GM19025 (cell line): ENCODE measurements at regions not wholly inside any gene's neighbourhood (a gene's known extent, or its start where the extent isn't known, plus 50 kb on each side); places are given as distances from the start of the nearest gene placed in this dataset.

Experiments used
- ATAC-seq: cut with Tn5 transposase; IDR thresholded peaks from one replicate; pipeline ENCODE4 v1.9.1; 2021; ENCODE audit warnings: mild to moderate bottlenecking, low read depth, moderate library complexity; ENCODE audit not compliant: unreplicated experiment

- no peak for ATAC-seq
Observed at GRCh38 chr5:20608567-20608966, 620.6 kb upstream of the CDH18 start.

DNA sequence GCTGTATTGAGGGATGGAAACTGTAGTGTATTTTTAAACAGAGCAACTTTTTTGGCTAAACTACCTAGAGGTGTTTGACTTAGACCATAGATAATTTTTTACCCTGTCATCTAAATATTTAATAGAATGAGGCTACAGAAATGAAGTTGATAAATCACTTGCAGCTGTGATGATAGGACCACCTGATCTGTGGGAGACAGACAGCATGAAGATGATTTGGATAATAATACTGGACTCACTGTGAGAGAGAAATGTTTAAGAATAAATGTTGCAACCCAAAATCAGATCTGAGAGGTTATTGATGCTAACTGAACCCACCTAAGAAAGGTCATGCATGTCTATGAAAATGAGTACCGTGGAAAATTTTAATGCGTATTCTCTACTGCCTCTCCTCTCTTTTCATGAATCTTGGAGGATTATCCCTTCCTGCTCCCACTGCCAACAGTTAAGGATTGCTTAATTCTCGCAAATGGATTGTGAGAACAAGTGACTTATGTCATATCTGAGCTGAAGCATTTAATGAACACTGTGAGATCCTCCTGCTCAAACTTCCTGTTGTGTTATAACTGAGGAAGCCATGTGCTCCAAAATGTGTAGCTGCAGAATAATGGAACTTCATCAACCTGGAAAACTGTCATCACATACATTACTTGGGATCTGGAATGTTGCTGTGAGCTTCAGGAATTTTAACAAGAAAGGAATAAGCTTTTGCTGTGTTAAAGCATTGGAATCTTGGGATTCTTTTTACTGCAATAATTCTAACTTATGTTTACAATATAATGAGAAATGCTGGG is 617.9 kb upstream of the CDH18 start:
- ATAC-seq, result no peak

GRCh38 chr5:20604992-20605391 is 617.0 kb upstream of the CDH18 start:
- no peak for ATAC-seq

GRCh38 chr5:20601678-20602100 is 613.7 kb upstream of the CDH18 start:
- ATAC-seq, result no peak

DNA sequence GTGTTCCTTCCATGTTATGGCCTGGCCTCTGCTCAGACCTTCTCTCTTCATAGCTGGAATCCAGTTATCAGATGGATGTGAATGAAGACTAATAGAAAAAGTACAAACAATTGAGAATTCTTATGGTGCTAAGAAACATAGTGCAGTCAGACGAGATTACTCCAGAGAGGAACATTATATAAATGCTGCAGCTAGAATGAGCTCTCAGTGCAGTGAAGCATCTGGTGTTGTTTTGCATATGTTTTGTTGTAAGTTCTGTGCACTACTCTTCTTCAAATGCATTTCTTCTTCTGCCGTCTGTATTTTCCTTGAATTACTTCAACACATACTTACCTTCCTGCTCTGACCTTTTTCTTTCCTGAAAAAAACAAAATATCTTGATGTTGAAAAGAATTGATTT is 602.4 kb upstream of the CDH18 start:
- no peak for ATAC-seq

- no peak for ATAC-seq
Observed at GRCh38 chr5:20575571-20575970, 587.6 kb upstream of the CDH18 start.

DNA sequence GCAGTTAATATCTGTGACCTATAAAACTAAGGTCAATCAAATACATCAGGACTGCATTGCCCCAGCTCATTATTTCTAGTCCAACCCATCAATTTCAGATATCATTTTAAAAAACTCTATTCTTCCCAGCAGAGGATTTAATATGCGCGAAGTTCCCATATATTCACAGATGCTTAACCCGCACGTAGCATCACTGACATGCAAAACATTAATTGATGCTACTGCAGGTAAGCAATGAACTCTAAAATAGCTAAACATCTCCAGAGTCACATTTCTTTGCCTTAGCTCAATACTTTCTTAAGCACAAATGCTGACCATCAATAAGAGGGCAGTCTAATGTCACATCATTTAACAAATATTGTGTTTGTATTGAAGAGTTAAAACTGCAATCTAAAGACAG is 586.6 kb upstream of the CDH18 start:
- no peak for ATAC-seq

- ATAC-seq, result no peak
Observed at GRCh38 chr5:20572614-20573013, 584.6 kb upstream of the CDH18 start.

- ATAC-seq, result no peak
Observed at GRCh38 chr5:20570486-20570885, 582.5 kb upstream of the CDH18 start.

- ATAC-seq, result no peak
Observed at GRCh38 chr5:20562544-20562943, 574.5 kb upstream of the CDH18 start.

DNA sequence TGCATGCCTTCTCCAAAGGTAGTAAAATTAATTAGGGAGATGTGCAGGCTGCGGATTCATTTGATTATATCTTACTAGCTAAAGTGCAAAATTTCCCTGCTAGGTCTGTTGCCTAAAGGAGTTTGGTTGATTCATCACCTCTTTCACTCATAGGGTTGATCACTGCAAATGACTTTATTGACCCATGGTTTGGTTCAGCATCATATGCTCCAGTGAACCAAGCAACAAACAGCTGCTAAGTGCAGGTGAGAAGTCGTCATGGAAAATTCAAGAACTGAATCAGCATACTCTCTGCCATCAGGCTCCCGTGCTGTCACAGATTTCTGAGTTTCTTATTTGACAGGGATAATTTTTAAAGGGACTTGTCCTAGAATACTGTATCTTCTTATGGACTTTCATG is 571.8 kb upstream of the CDH18 start:
- ATAC-seq, result no peak

GRCh38 chr5:20556115-20556763 is 568.2 kb upstream of the CDH18 start:
- ATAC-seq, result no peak

GRCh38 chr5:20555034-20555433 is 567.0 kb upstream of the CDH18 start:
- no peak for ATAC-seq

GRCh38 chr5:20554001-20554400 is 566.0 kb upstream of the CDH18 start:
- ATAC-seq, result no peak

DNA sequence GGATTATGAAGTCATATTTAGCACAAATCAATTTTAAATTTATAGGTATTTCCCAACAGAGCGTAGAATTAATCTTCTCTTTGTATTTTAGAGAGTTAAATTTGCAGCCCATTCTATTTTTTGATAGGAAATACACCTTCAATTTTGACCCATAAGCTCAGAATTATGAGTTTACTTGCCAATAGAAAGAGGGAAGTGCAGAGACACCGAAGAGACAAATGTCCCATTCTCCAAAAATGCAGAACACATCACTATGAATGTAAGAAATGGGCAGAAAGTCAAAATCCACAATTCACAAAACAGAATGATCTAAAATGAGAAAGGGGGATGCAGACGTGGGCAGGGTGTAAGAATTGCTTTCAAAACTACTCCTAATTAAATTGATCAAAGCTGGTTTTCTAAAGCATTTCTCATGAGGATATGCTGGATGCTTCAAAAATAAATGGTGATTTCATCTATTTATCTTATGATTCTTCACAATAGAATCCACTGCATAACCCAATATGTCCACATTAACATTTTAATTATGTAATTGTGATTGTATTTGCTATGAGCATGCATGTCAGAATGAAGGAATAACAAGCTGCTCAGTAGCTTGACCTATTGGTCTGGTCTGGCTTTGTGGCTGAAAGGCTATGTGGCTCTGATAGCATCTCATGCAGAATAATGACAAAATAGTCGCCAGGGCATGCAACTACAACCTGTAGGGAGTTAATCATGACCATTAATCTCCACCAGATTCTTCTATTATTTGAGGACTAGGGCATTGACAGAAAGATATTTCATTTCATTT is 550.1 kb upstream of the CDH18 start:
- no peak for ATAC-seq

GRCh38 chr5:20536813-20537212 is 548.8 kb upstream of the CDH18 start:
- no peak for ATAC-seq

- ATAC-seq, result no peak
Observed at GRCh38 chr5:20536341-20536740, 548.3 kb upstream of the CDH18 start.

GRCh38 chr5:20528471-20528870 is 540.5 kb upstream of the CDH18 start:
- no peak for ATAC-seq

GRCh38 chr5:20524991-20525529 is 537.1 kb upstream of the CDH18 start:
- no peak for ATAC-seq

DNA sequence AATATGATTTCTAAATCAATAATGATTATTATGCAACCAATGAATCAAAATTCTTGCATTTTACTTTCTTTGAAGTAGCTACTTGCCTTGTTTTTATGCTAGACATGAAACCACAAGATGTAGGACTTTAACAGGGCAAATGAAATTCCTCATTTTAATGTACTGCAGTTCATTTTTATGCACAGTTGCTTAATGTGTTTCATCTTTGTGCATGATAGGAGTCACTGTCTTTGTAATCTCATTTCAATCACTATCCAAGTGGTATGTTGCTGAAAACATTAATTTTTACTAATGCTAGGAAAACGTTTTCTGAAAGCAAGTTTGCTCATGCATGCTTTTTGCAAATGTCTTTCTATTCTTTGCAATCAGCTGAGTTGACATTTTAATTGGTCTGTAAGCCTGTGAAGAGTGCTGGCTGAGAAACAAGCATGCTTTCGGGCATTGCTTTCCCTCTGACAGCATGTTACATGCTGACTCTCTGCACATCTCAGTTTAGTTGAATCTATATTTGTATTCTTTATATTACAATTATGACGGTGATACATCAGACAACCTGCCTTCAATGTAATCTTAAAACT is 535.0 kb upstream of the CDH18 start:
- no peak for ATAC-seq

- ATAC-seq, result no peak
Observed at GRCh38 chr5:20515606-20516005, 527.6 kb upstream of the CDH18 start.
